ENCODE measurements at regions not wholly inside any gene's neighbourhood (a gene's known extent, or its start where the extent isn't known, plus 50 kb on each side); places are given as distances from the start of the nearest gene placed in this dataset.

GRCh38 chr7:155994279-155994811 is 182.1 kb upstream of the SHH start:
- no peaks in the 10 kb centered on the region for H4K20me1 ChIP-seq (replicated peaks; ENCODE audit: insufficient read depth)
- H2AFZ ChIP-seq, result no peak overlapping the region
- H3K4me2 ChIP-seq, result no peak overlapping the region
- Mint-ChIP-seq H3K36me3 (ENCODE audit: low read depth) (no peaks in the 10 kb centered on the region; the same call in 2 of the 3 replicates), H3K4me1 (no peaks in the 10 kb centered on the region; the same call in 2 of the 3 replicates), H3K4me3 (no peak overlapping the region), H3K27ac (no peak overlapping the region), H3K9me3 (peaks cover 11% of the 10 kb centered on the region), H3K27me3 (ENCODE audit: insufficient read depth, low read depth, poor library complexity) (peaks cover 9% of the 10 kb centered on the region)
- H3K27me3 ChIP-seq (ENCODE audit: insufficient read depth), result no peaks in the 10 kb centered on the region
- ATAC-seq (no peak), DNase-seq (ENCODE audit: low spot score) (no peak)
- no peaks in the 10 kb centered on the region for H3K4me1 ChIP-seq (ENCODE audit: insufficient read depth)
- H3F3A ChIP-seq (replicated peaks; ENCODE audit: low read depth), result no peaks in the 10 kb centered on the region
- H3K27ac ChIP-seq (ENCODE audit: low read depth), result no peak overlapping the region
- no peak overlapping the region for H3K4me3 ChIP-seq
- no peak for TF ChIP-seq CTCF (conservative IDR thresholded peaks at IDR 0.05; ENCODE audit: low read depth in 2 of 2)
- TF ChIP-seq CREB1 (CRISPR knock-in tag; IDR thresholded peaks at IDR 0.05; ENCODE audit: low read depth), result no peak
- TF ChIP-seq, protein P1, sequence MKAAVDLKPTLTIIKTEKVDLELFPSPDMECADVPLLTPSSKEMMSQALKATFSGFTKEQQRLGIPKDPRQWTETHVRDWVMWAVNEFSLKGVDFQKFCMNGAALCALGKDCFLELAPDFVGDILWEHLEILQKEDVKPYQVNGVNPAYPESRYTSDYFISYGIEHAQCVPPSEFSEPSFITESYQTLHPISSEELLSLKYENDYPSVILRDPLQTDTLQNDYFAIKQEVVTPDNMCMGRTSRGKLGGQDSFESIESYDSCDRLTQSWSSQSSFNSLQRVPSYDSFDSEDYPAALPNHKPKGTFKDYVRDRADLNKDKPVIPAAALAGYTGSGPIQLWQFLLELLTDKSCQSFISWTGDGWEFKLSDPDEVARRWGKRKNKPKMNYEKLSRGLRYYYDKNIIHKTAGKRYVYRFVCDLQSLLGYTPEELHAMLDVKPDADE (IDR thresholded peaks at IDR 0.05), result no peak
- TF ChIP-seq, protein P2, sequence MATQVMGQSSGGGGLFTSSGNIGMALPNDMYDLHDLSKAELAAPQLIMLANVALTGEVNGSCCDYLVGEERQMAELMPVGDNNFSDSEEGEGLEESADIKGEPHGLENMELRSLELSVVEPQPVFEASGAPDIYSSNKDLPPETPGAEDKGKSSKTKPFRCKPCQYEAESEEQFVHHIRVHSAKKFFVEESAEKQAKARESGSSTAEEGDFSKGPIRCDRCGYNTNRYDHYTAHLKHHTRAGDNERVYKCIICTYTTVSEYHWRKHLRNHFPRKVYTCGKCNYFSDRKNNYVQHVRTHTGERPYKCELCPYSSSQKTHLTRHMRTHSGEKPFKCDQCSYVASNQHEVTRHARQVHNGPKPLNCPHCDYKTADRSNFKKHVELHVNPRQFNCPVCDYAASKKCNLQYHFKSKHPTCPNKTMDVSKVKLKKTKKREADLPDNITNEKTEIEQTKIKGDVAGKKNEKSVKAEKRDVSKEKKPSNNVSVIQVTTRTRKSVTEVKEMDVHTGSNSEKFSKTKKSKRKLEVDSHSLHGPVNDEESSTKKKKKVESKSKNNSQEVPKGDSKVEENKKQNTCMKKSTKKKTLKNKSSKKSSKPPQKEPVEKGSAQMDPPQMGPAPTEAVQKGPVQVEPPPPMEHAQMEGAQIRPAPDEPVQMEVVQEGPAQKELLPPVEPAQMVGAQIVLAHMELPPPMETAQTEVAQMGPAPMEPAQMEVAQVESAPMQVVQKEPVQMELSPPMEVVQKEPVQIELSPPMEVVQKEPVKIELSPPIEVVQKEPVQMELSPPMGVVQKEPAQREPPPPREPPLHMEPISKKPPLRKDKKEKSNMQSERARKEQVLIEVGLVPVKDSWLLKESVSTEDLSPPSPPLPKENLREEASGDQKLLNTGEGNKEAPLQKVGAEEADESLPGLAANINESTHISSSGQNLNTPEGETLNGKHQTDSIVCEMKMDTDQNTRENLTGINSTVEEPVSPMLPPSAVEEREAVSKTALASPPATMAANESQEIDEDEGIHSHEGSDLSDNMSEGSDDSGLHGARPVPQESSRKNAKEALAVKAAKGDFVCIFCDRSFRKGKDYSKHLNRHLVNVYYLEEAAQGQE (IDR thresholded peaks at IDR 0.05; ENCODE audit: unreplicated experiment), result no peak
- TF ChIP-seq, protein P3, sequence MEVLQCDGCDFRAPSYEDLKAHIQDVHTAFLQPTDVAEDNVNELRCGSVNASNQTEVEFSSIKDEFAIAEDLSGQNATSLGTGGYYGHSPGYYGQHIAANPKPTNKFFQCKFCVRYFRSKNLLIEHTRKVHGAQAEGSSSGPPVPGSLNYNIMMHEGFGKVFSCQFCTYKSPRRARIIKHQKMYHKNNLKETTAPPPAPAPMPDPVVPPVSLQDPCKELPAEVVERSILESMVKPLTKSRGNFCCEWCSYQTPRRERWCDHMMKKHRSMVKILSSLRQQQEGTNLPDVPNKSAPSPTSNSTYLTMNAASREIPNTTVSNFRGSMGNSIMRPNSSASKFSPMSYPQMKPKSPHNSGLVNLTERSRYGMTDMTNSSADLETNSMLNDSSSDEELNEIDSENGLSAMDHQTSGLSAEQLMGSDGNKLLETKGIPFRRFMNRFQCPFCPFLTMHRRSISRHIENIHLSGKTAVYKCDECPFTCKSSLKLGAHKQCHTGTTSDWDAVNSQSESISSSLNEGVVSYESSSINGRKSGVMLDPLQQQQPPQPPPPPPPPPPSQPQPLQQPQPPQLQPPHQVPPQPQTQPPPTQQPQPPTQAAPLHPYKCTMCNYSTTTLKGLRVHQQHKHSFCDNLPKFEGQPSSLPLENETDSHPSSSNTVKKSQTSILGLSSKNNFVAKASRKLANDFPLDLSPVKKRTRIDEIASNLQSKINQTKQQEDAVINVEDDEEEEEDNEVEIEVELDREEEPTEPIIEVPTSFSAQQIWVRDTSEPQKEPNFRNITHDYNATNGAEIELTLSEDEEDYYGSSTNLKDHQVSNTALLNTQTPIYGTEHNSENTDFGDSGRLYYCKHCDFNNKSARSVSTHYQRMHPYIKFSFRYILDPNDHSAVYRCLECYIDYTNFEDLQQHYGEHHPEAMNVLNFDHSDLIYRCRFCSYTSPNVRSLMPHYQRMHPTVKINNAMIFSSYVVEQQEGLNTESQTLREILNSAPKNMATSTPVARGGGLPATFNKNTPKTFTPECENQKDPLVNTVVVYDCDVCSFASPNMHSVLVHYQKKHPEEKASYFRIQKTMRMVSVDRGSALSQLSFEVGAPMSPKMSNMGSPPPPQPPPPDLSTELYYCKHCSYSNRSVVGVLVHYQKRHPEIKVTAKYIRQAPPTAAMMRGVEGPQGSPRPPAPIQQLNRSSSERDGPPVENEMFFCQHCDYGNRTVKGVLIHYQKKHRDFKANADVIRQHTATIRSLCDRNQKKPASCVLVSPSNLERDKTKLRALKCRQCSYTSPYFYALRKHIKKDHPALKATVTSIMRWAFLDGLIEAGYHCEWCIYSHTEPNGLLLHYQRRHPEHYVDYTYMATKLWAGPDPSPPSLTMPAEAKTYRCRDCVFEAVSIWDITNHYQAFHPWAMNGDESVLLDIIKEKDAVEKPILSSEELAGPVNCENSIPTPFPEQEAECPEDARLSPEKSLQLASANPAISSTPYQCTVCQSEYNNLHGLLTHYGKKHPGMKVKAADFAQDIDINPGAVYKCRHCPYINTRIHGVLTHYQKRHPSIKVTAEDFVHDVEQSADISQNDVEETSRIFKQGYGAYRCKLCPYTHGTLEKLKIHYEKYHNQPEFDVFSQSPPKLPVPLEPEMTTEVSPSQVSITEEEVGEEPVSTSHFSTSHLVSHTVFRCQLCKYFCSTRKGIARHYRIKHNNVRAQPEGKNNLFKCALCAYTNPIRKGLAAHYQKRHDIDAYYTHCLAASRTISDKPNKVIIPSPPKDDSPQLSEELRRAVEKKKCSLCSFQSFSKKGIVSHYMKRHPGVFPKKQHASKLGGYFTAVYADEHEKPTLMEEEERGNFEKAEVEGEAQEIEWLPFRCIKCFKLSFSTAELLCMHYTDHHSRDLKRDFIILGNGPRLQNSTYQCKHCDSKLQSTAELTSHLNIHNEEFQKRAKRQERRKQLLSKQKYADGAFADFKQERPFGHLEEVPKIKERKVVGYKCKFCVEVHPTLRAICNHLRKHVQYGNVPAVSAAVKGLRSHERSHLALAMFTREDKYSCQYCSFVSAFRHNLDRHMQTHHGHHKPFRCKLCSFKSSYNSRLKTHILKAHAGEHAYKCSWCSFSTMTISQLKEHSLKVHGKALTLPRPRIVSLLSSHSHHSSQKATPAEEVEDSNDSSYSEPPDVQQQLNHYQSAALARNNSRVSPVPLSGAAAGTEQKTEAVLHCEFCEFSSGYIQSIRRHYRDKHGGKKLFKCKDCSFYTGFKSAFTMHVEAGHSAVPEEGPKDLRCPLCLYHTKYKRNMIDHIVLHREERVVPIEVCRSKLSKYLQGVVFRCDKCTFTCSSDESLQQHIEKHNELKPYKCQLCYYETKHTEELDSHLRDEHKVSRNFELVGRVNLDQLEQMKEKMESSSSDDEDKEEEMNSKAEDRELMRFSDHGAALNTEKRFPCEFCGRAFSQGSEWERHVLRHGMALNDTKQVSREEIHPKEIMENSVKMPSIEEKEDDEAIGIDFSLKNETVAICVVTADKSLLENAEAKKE (CRISPR knock-in tag; IDR thresholded peaks at IDR 0.05), result no peak
- no peak for TF ChIP-seq ZNF331 (CRISPR knock-in tag; IDR thresholded peaks at IDR 0.05; ENCODE audit: low read depth)
- no peak for TF ChIP-seq EZH2 (IDR thresholded peaks at IDR 0.05; ENCODE audit: low read depth, unreplicated experiment)
- no peak for TF ChIP-seq JUNB (IDR thresholded peaks at IDR 0.05; ENCODE audit: unreplicated experiment)
- no peak for TF ChIP-seq STAT1 (IDR thresholded peaks at IDR 0.05; ENCODE audit: unreplicated experiment)
- TF ChIP-seq EZH2phosphoT487 (IDR thresholded peaks at IDR 0.05; ENCODE audit: unreplicated experiment), result no peak
- H3K9me2 ChIP-seq (ENCODE audit: insufficient read depth), result no peaks in the 10 kb centered on the region
- no peaks in the 10 kb centered on the region for H3K36me3 ChIP-seq (ENCODE audit: insufficient read depth)
- H3K79me2 ChIP-seq (replicated peaks; ENCODE audit: insufficient read depth), result no peaks in the 10 kb centered on the region

All from GM23338 (cell line).